Trophoblast cell (in vitro differentiated cells and primary cell): ENCODE measurements at regions not wholly inside any gene's neighbourhood (a gene's known extent, or its start where the extent isn't known, plus 50 kb on each side); places are given as distances from the start of the nearest gene placed in this dataset.
"Not testable (repeated sequence)": the region's sequence is repeated elsewhere in the genome, so short reads cannot be mapped to it uniquely, and the experiment has no call there.

ENCODE experiments used
- DNase-seq, 2 donors: peaks; one replicate each; pipeline ENCODE4 v3.0.0-alpha.2; 2016
- H2AFZ ChIP-seq: 2 replicates; pipeline ENCODE4 v1.6.1; 2013; ENCODE audit warnings: low read length, moderate library complexity, mild to moderate bottlenecking; ENCODE audit not compliant: insufficient read depth, poor library complexity
- H2AK5ac ChIP-seq: 2 replicates; pipeline ENCODE4 v1.6.1; 2013; ENCODE audit warnings: mild to moderate bottlenecking, low read length
- H2BK120ac ChIP-seq: 2 replicates; pipeline ENCODE4 v1.6.1; 2013; ENCODE audit warnings: low read length, mild to moderate bottlenecking, moderate library complexity; ENCODE audit not compliant: insufficient read depth, poor library complexity
- H2BK12ac ChIP-seq: 2 replicates; pipeline ENCODE4 v1.6.1; 2013; ENCODE audit warnings: mild to moderate bottlenecking, low read length, moderate library complexity
- H2BK5ac ChIP-seq: 2 replicates; pipeline ENCODE4 v1.6.1; 2013; ENCODE audit warnings: low read length, low read depth, moderate library complexity, mild to moderate bottlenecking; ENCODE audit not compliant: poor library complexity
- H3K14ac ChIP-seq: 2 replicates; pipeline ENCODE4 v1.6.1; 2013; ENCODE audit warnings: mild to moderate bottlenecking, low read length
- H3K18ac ChIP-seq: 2 replicates; pipeline ENCODE4 v1.6.1; 2013; ENCODE audit warnings: mild to moderate bottlenecking, low read length
- H3K23ac ChIP-seq: 2 replicates; pipeline ENCODE4 v1.6.1; 2013; ENCODE audit warnings: low read length
- H3K27ac ChIP-seq: 2 replicates; pipeline ENCODE4 v1.5.1; 2013; ENCODE audit warnings: low read depth, mild to moderate bottlenecking, inconsistent platforms, low read length, moderate library complexity
- H3K27me3 ChIP-seq: 2 replicates; pipeline ENCODE4 v1.6.1; 2013; ENCODE audit warnings: inconsistent platforms, mild to moderate bottlenecking, low read length, moderate library complexity; ENCODE audit not compliant: insufficient read depth
- H3K36me3 ChIP-seq, 2 experiments: 1 replicate in 1 of 2; 2 replicates in 1 of 2; pipeline ENCODE4 v1.6.1; 2013; ENCODE audit warnings: low read length in 2 of 2, mild to moderate bottlenecking in 2 of 2, moderate library complexity in 1 of 2; ENCODE audit not compliant: insufficient read depth in 2 of 2, control insufficient read depth in 1 of 2
- H3K4ac ChIP-seq: 2 replicates; pipeline ENCODE4 v1.6.1; 2013; ENCODE audit warnings: low read depth, mild to moderate bottlenecking, low read length, moderate library complexity
- H3K4me1 ChIP-seq, 2 experiments: 1 replicate in 1 of 2; 2 replicates in 1 of 2; pipeline ENCODE4 v1.6.1; 2013; ENCODE audit warnings: low read length in 2 of 2, mild to moderate bottlenecking in 2 of 2, moderate library complexity in 1 of 2; ENCODE audit not compliant: insufficient read depth in 2 of 2, control insufficient read depth in 1 of 2
- H3K4me2 ChIP-seq: 2 replicates; pipeline ENCODE4 v1.6.1; 2013; ENCODE audit warnings: inconsistent platforms, mild to moderate bottlenecking, low read length, moderate library complexity
- H3K4me3 ChIP-seq: 2 replicates; pipeline ENCODE4 v1.5.1; 2013; ENCODE audit warnings: mild to moderate bottlenecking, low read depth, low read length, inconsistent platforms
- H3K79me1 ChIP-seq: one replicate; pipeline ENCODE4 v1.6.1; 2013; ENCODE audit warnings: low read length
- H3K79me2 ChIP-seq: 2 replicates; pipeline ENCODE4 v1.6.1; 2013; ENCODE audit warnings: low read length, mild to moderate bottlenecking; ENCODE audit not compliant: control insufficient read depth, insufficient read depth, poor library complexity
- H3K9ac ChIP-seq: 2 replicates; pipeline ENCODE4 v1.6.1; 2013; ENCODE audit warnings: mild to moderate bottlenecking, low read length
- H3K9me3 ChIP-seq: 2 replicates; pipeline ENCODE4 v1.6.1; 2013; ENCODE audit warnings: low read depth, mild to moderate bottlenecking, control low read depth, inconsistent platforms, low read length; ENCODE audit not compliant: insufficient read depth
- H4K12ac ChIP-seq: 2 replicates; pipeline ENCODE4 v1.6.1; 2013; ENCODE audit warnings: low read depth, mild to moderate bottlenecking, low read length, moderate library complexity
- H4K8ac ChIP-seq: 2 replicates; pipeline ENCODE4 v1.6.1; 2013; ENCODE audit warnings: low read depth, mild to moderate bottlenecking, low read length, moderate library complexity
- H4K91ac ChIP-seq: one replicate; pipeline ENCODE4 v1.6.1; 2013; ENCODE audit warnings: low read depth, mild to moderate bottlenecking, low read length, moderate library complexity
- WGBS: extraction: QIAGEN DNeasy Blood & Tissue Kit; methylation state at CpG from one replicate; pipeline ENCODE4 v1.1.7; 2013; ENCODE audit warnings: missing lambda C conversion rate; ENCODE audit not compliant: insufficient read length, insufficient coverage; ENCODE audit errors: extremely low coverage; 5-methylcytosine and 5-hydroxymethylcytosine counted together

GRCh38 chr6:121951123-121951522 lies 448.3 kb upstream of the HSF2 start:
- Histone ChIP-seq H2BK12ac (no peak overlapping the region), H3K27ac (no peak overlapping the region), H3K14ac (no peak overlapping the region), H3K9ac (no peak overlapping the region), H3K4me2 (no peak overlapping the region), H2AK5ac (no peak overlapping the region), H3K4me1 (peaks cover 0 to 4% of the 10 kb centered on the region in 2 experiments), H4K8ac (no peak overlapping the region), H3K4ac (no peak overlapping the region), H4K91ac (no peak overlapping the region), H2AFZ (no peak overlapping the region), H3K79me2 (no peaks in the 10 kb centered on the region), H2BK5ac (no peak overlapping the region), H3K23ac (no peak overlapping the region), H2BK120ac (no peak overlapping the region), H3K36me3 (no peaks in the 10 kb centered on the region), H3K9me3 (peaks cover 3% of the 10 kb centered on the region), H3K18ac (no peak overlapping the region), H3K4me3 (no peak overlapping the region), H4K12ac (no peak overlapping the region), H3K79me1 (no peaks in the 10 kb centered on the region), H3K27me3 (no peaks in the 10 kb centered on the region)
- no peak for DNase-seq
- no CpG with 5 or more reads among the region's 4 CpGs for WGBS

DNA sequence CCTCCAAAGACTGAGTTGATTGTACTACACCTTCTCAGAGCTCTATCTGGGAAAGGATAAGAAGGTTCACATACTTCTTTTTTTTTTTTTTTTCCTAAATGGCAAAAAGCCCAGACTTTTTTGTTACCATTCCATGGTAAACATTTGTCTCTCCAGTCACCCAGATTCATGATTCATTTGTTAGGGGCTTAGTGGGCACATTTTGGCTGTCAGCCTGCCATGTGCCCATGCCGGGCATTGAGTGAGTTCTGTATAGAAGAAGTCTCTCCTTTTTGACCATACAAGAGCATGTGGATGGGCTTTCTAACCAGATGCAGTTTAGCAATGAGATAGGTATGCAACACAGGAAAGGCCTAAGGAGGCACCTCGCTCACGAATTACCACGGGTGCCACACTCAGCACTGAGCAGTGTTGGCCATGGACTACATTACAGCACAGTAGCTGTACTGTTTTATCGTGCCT lies 447.5 kb upstream of the HSF2 start:
- DNase-seq = no peak
- no peak overlapping the region for H2AFZ ChIP-seq
- no peak overlapping the region for H3K23ac ChIP-seq
- H3K14ac ChIP-seq = no peak overlapping the region
- H3K27me3 ChIP-seq = no peaks in the 10 kb centered on the region
- H3K4ac ChIP-seq = no peak overlapping the region
- H4K12ac ChIP-seq = no peak overlapping the region
- H3K79me1 ChIP-seq = no peaks in the 10 kb centered on the region
- H3K79me2 ChIP-seq = no peaks in the 10 kb centered on the region
- no peak overlapping the region for H4K8ac ChIP-seq
- no peak overlapping the region for H2BK120ac ChIP-seq
- peaks cover 0 to 4% of the 10 kb centered on the region in 2 experiments for H3K4me1 ChIP-seq
- H3K9ac ChIP-seq = no peak overlapping the region
- H3K9me3 ChIP-seq = peaks cover 3% of the 10 kb centered on the region
- H2AK5ac ChIP-seq = no peak overlapping the region
- H4K91ac ChIP-seq = no peak overlapping the region
- no peaks in the 10 kb centered on the region for H3K36me3 ChIP-seq
- no peak overlapping the region for H3K4me3 ChIP-seq
- no peak overlapping the region for H3K27ac ChIP-seq
- no peak overlapping the region for H3K4me2 ChIP-seq
- no peak overlapping the region for H2BK12ac ChIP-seq
- H3K18ac ChIP-seq = no peak overlapping the region
- H2BK5ac ChIP-seq = no peak overlapping the region
- no CpG with 5 or more reads among the region's 5 CpGs for WGBS

GRCh38 chr6:121955401-121955800 lies 444.1 kb upstream of the HSF2 start:
- H2BK12ac ChIP-seq, DNase-seq, H2BK5ac ChIP-seq, H3K9ac ChIP-seq, H4K12ac ChIP-seq, H3K4ac ChIP-seq, H3K18ac ChIP-seq, H3K4me2 ChIP-seq, H3K4me3 ChIP-seq, H3K9me3 ChIP-seq, H3K27me3 ChIP-seq, H2AK5ac ChIP-seq, H2AFZ ChIP-seq, H3K79me1 ChIP-seq, H3K36me3 ChIP-seq, H2BK120ac ChIP-seq, H4K8ac ChIP-seq, H3K23ac ChIP-seq, H3K79me2 ChIP-seq, H3K27ac ChIP-seq, H4K91ac ChIP-seq, H3K14ac ChIP-seq, H3K4me1 ChIP-seq: not testable (repeated sequence)
- no CpG with 5 or more reads among the region's 2 CpGs for WGBS

GRCh38 chr6:121956782-121957181 lies 442.7 kb upstream of the HSF2 start:
- Histone ChIP-seq H2AFZ (no peak overlapping the region), H3K27me3 (no peaks in the 10 kb centered on the region), H3K4me1 (peaks cover 0 to 4% of the 10 kb centered on the region in 2 experiments), H3K9me3 (peaks cover 3% of the 10 kb centered on the region), H3K79me1 (no peaks in the 10 kb centered on the region), H3K9ac (no peak overlapping the region), H2BK120ac (no peak overlapping the region), H3K36me3 (no peaks in the 10 kb centered on the region), H3K18ac (no peak overlapping the region), H3K14ac (no peak overlapping the region), H3K79me2 (no peaks in the 10 kb centered on the region), H3K27ac (no peak overlapping the region), H3K4ac (no peak overlapping the region), H4K8ac (no peak overlapping the region), H4K91ac (no peak overlapping the region), H3K4me3 (no peak overlapping the region), H2BK12ac (no peak overlapping the region), H3K23ac (no peak overlapping the region), H2AK5ac (no peak overlapping the region), H3K4me2 (no peak overlapping the region), H4K12ac (no peak overlapping the region), H2BK5ac (no peak overlapping the region)
- DNase-seq = no peak
- no CpG with 5 or more reads among the region's 2 CpGs for WGBS
